ENCODE measurements at regions not wholly inside any gene's neighbourhood (a gene's known extent, or its start where the extent isn't known, plus 50 kb on each side); places are given as distances from the start of the nearest gene placed in this dataset.
A peak's percentile ranks its signal among the peaks of the same experiment; 100 is the strongest.
"Not testable (repeated sequence)": the region's sequence is repeated elsewhere in the genome, so short reads cannot be mapped to it uniquely, and the experiment has no call there.

GRCh38 chr16:15262212-15262611 lies 115.9 kb downstream of the NPIPA5 start:
- H3K36me3 Mint-ChIP-seq (ENCODE audit: low read depth); H3K27ac Mint-ChIP-seq; H3K4me3 ChIP-seq (ENCODE audit: low read length); H3K27me3 ChIP-seq (ENCODE audit: control insufficient read depth, insufficient read depth, low read length, poor library complexity, severe bottlenecking); H3K27ac ChIP-seq (ENCODE audit: low read depth, low read length); H3K36me3 ChIP-seq (ENCODE audit: control insufficient read depth, insufficient read depth, low read length); H3K4me1 ChIP-seq (ENCODE audit: control insufficient read depth, insufficient read depth, low read length); H3K4me3 Mint-ChIP-seq; H3K9me3 ChIP-seq (ENCODE audit: control insufficient read depth, low read length); H3K4me1 Mint-ChIP-seq; H3K27me3 Mint-ChIP-seq (ENCODE audit: insufficient read depth); H3K9me3 Mint-ChIP-seq; H3K9ac ChIP-seq (ENCODE audit: extremely low read depth, low read length, poor library complexity, severe bottlenecking): not testable (repeated sequence)
- 65% methylated on average over 3 of the region's 11 CpGs; no CpG with 5 or more reads in 1 of the 2 experiments for WGBS, 2 experiments (ENCODE audit: insufficient coverage in 1 of 2, insufficient read length in 1 of 2)
- peak; percentile 12 for DNase-seq

DNA sequence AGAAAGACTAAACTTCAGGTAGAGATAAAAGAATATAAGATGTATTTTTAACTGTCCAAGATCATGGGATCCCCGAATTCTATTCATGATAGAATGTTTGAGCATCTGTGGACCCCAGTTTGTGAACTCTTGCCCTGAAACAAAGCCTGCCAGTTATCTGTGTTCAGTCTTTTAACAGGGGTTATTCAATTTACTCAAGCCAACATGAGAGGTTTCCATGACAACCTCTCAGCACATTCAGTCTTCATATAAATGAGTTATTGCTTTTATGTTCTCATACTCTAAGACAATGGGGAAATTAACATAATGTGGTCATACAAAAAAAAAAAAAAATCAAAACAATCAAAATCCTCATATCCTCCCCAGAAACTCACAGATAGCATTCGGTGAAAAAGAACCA lies 130.1 kb downstream of the NPIPA5 start:
- H3K4me1 Mint-ChIP-seq; H3K27me3 Mint-ChIP-seq (ENCODE audit: insufficient read depth); H3K27ac Mint-ChIP-seq; H3K36me3 Mint-ChIP-seq (ENCODE audit: low read depth); H3K9me3 ChIP-seq (ENCODE audit: control insufficient read depth, low read length); DNase-seq; H3K9me3 Mint-ChIP-seq; H3K4me1 ChIP-seq (ENCODE audit: control insufficient read depth, insufficient read depth, low read length); H3K27me3 ChIP-seq (ENCODE audit: control insufficient read depth, insufficient read depth, low read length, poor library complexity, severe bottlenecking); H3K4me3 Mint-ChIP-seq; H3K36me3 ChIP-seq (ENCODE audit: control insufficient read depth, insufficient read depth, low read length); H3K9ac ChIP-seq (ENCODE audit: extremely low read depth, low read length, poor library complexity, severe bottlenecking); H3K27ac ChIP-seq (ENCODE audit: low read depth, low read length); H3K4me3 ChIP-seq (ENCODE audit: low read length): not testable (repeated sequence)
- no CpG with 5 or more reads among the region's 2 CpGs for WGBS, 2 experiments (ENCODE audit: insufficient coverage in 1 of 2, insufficient read length in 1 of 2)

GRCh38 chr16:15236674-15237323 lies 141.3 kb downstream of the NPIPA5 start:
- not testable (repeated sequence) for H3K36me3 Mint-ChIP-seq (ENCODE audit: low read depth); H3K4me1 ChIP-seq (ENCODE audit: control insufficient read depth, insufficient read depth, low read length); H3K27me3 Mint-ChIP-seq (ENCODE audit: insufficient read depth); H3K27me3 ChIP-seq (ENCODE audit: control insufficient read depth, insufficient read depth, low read length, poor library complexity, severe bottlenecking); H3K27ac Mint-ChIP-seq; H3K4me3 ChIP-seq (ENCODE audit: low read length); DNase-seq; H3K36me3 ChIP-seq (ENCODE audit: control insufficient read depth, insufficient read depth, low read length); H3K9me3 ChIP-seq (ENCODE audit: control insufficient read depth, low read length); H3K9ac ChIP-seq (ENCODE audit: extremely low read depth, low read length, poor library complexity, severe bottlenecking); H3K4me3 Mint-ChIP-seq; H3K4me1 Mint-ChIP-seq; H3K9me3 Mint-ChIP-seq; H3K27ac ChIP-seq (ENCODE audit: low read depth, low read length)
- 86% methylated on average over 2 of the region's 3 CpGs; no CpG with 5 or more reads in 1 of the 2 experiments for WGBS, 2 experiments (ENCODE audit: insufficient coverage in 1 of 2, insufficient read length in 1 of 2)

DNA sequence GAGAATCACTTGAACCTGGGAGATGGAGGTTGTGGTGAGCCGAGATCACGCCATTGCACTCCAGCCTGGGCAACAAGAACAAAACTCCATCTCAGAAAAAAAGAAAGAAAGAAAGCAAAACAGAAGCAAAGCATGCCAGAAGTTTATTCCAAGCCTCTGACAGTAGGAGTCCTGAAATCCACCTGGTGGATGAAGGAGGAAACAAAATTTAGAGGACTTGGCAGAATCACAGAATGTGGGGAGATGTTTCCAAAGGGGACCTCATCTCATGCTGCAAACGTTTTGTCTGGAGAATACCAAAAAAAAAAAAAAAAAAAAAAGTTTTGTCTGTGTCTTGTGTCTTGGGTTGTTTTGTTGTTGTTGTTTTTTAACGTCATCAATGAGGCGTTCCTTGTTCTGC lies 141.1 kb upstream of the RRN3 start:
- H3K27me3 ChIP-seq (ENCODE audit: control insufficient read depth, insufficient read depth, low read length, poor library complexity, severe bottlenecking); H3K4me1 Mint-ChIP-seq; H3K36me3 Mint-ChIP-seq (ENCODE audit: low read depth); H3K27ac Mint-ChIP-seq; H3K36me3 ChIP-seq (ENCODE audit: control insufficient read depth, insufficient read depth, low read length); H3K9me3 ChIP-seq (ENCODE audit: control insufficient read depth, low read length); DNase-seq; H3K27ac ChIP-seq (ENCODE audit: low read depth, low read length); H3K4me3 ChIP-seq (ENCODE audit: low read length); H3K27me3 Mint-ChIP-seq (ENCODE audit: insufficient read depth); H3K9me3 Mint-ChIP-seq; H3K4me3 Mint-ChIP-seq; H3K4me1 ChIP-seq (ENCODE audit: control insufficient read depth, insufficient read depth, low read length); H3K9ac ChIP-seq (ENCODE audit: extremely low read depth, low read length, poor library complexity, severe bottlenecking): not testable (repeated sequence)
- TF ChIP-seq, protein P1, sequence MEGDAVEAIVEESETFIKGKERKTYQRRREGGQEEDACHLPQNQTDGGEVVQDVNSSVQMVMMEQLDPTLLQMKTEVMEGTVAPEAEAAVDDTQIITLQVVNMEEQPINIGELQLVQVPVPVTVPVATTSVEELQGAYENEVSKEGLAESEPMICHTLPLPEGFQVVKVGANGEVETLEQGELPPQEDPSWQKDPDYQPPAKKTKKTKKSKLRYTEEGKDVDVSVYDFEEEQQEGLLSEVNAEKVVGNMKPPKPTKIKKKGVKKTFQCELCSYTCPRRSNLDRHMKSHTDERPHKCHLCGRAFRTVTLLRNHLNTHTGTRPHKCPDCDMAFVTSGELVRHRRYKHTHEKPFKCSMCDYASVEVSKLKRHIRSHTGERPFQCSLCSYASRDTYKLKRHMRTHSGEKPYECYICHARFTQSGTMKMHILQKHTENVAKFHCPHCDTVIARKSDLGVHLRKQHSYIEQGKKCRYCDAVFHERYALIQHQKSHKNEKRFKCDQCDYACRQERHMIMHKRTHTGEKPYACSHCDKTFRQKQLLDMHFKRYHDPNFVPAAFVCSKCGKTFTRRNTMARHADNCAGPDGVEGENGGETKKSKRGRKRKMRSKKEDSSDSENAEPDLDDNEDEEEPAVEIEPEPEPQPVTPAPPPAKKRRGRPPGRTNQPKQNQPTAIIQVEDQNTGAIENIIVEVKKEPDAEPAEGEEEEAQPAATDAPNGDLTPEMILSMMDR (conservative IDR thresholded peaks at IDR 0.05) = peak; percentile 47
- WGBS, 2 experiments (ENCODE audit: insufficient coverage in 1 of 2, insufficient read length in 1 of 2) = no CpG with 5 or more reads among the region's 5 CpGs

DNA sequence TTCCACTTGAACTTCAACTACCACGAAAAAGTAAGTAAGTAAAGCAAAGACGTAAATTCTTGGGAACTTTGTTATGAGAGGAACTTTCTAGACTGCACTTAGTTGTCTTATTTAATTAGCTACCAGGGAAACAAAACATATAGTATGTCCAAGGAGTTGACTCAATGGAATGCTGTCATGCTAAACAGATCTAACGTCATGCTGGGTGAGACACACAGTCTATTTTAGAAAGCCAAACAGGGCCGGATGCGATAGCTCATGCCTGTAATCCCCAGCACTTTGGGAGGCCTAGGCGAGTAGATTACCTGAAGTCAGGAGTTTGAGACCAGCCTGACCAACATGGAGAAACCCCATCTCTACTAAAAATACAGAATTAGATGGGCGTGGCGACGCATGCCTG lies 140.6 kb upstream of the RRN3 start:
- not testable (repeated sequence) for H3K27me3 ChIP-seq (ENCODE audit: control insufficient read depth, insufficient read depth, low read length, poor library complexity, severe bottlenecking); H3K4me3 ChIP-seq (ENCODE audit: low read length); H3K27ac ChIP-seq (ENCODE audit: low read depth, low read length); H3K9ac ChIP-seq (ENCODE audit: extremely low read depth, low read length, poor library complexity, severe bottlenecking); H3K9me3 ChIP-seq (ENCODE audit: control insufficient read depth, low read length); H3K36me3 Mint-ChIP-seq (ENCODE audit: low read depth); H3K9me3 Mint-ChIP-seq; DNase-seq; H3K27me3 Mint-ChIP-seq (ENCODE audit: insufficient read depth); H3K27ac Mint-ChIP-seq; H3K4me3 Mint-ChIP-seq; H3K36me3 ChIP-seq (ENCODE audit: control insufficient read depth, insufficient read depth, low read length); H3K4me1 Mint-ChIP-seq; H3K4me1 ChIP-seq (ENCODE audit: control insufficient read depth, insufficient read depth, low read length)
- WGBS, 2 experiments (ENCODE audit: insufficient coverage in 1 of 2, insufficient read length in 1 of 2) = no CpG with 5 or more reads among the region's 9 CpGs

- no CpG with 5 or more reads among the region's 5 CpGs for whole genome bisulfite sequencing, 2 experiments (ENCODE audit: insufficient coverage in 1 of 2, insufficient read length in 1 of 2)
- H3K4me3 ChIP-seq (ENCODE audit: low read length); H3K4me1 Mint-ChIP-seq; H3K27ac ChIP-seq (ENCODE audit: low read depth, low read length); H3K4me1 ChIP-seq (ENCODE audit: control insufficient read depth, insufficient read depth, low read length); H3K4me3 Mint-ChIP-seq; H3K9me3 Mint-ChIP-seq; H3K27me3 ChIP-seq (ENCODE audit: control insufficient read depth, insufficient read depth, low read length, poor library complexity, severe bottlenecking); H3K9ac ChIP-seq (ENCODE audit: extremely low read depth, low read length, poor library complexity, severe bottlenecking); H3K36me3 Mint-ChIP-seq (ENCODE audit: low read depth); H3K27ac Mint-ChIP-seq; H3K36me3 ChIP-seq (ENCODE audit: control insufficient read depth, insufficient read depth, low read length); H3K9me3 ChIP-seq (ENCODE audit: control insufficient read depth, low read length); H3K27me3 Mint-ChIP-seq (ENCODE audit: insufficient read depth); DNase-seq: not testable (repeated sequence)
Measured at GRCh38 chr16:15230432-15230831, 136.4 kb upstream of the RRN3 start.
